GM10266 (cell line): ENCODE measurements at regions not wholly inside any gene's neighbourhood (a gene's known extent, or its start where the extent isn't known, plus 50 kb on each side); places are given as distances from the start of the nearest gene placed in this dataset.

Experiments
- DNase-seq: peaks from one replicate; pipeline ENCODE4 v3.0.0; 2012; ENCODE audit errors: extremely low spot score
- CTCF ChIP-seq: IDR thresholded peaks from 2 replicates; pipeline ENCODE4 v1.5.1; 2012; ENCODE audit warnings: mild to moderate bottlenecking, low read depth; ENCODE audit not compliant: control insufficient read depth, insufficient read depth; ENCODE audit errors: missing control alignments

- TF ChIP-seq CTCF, result no peak
- DNase-seq, result no peak
Measured at GRCh38 chr2:64768491-64769005, 114.8 kb upstream of the SERTAD2 start.

- no peak for TF ChIP-seq CTCF
- DNase-seq, result no peak
Measured at GRCh38 chr2:64769392-64770044, 115.8 kb upstream of the SERTAD2 start.

GRCh38 chr2:64770137-64770780, 116.5 kb upstream of the SERTAD2 start:
- no peak for DNase-seq
- no peak for TF ChIP-seq CTCF

- TF ChIP-seq CTCF, result no peak
Measured at GRCh38 chr2:64770781-64771334, 117.1 kb upstream of the SERTAD2 start.

GRCh38 chr2:64771737-64772136, 118.0 kb upstream of the SERTAD2 start:
- no peak for DNase-seq
- no peak for TF ChIP-seq CTCF

More at GRCh38 chr2:64770781-64771334, 117.1 kb upstream of the SERTAD2 start:
- DNase-seq, result no peak

- no peak for TF ChIP-seq CTCF
- DNase-seq, result no peak
Measured at GRCh38 chr2:64773461-64774118, 119.9 kb upstream of the SERTAD2 start.
